ENCODE measurements at regions not wholly inside any gene's neighbourhood (a gene's known extent, or its start where the extent isn't known, plus 50 kb on each side); places are given as distances from the start of the nearest gene placed in this dataset.

DNA sequence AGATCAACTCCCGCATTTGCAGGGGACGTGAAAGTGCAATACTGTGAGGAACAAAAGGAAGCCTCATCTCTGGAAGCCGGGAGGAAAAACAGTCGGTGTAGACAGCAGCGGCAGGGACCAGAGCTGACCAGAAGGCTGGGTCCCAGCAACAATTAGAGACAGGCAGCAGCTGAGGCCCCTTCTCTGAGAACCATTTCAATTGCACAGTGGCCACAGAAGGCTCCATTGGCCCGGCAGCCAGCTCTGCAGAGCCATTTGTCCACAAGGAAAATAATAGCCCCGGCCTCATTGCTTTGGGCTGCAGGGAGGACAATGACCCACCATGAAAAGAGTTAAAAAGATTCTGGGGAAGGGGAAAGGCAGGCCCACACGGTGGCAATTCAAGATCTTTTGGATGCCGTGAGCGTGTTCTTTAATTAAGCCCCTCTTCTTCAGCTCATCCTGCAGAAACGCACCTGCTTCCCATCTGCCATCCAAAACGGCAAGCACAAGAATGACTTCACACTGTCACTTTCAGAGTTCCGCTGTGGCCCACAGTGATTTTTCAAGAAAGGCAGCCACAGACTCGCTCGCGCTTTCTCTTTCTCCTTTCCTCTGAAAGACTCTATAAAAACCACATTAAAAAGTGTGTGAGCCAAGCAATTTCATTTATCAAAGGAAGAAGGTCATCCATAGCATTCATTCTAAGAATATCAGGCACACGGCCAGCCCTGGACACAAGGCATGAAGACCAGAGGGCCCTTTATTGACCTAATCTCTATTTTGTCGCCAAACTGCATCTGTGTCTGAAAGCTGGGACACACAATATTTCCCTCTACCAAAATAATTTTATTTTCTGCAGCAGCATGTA, 293.6 kb downstream of the SOX11 start:
- Histone ChIP-seq H3K36me3 (ENCODE audit: insufficient read depth, low read length) (no peaks in the 10 kb centered on the region), H4K20me1 (ENCODE audit: insufficient read depth, low read length) (no peaks in the 10 kb centered on the region), H3K4me2 (ENCODE audit: insufficient read depth, low read length) (no peak overlapping the region), H3K9me3 (ENCODE audit: insufficient read depth, low read length, severe bottlenecking) (no peaks in the 10 kb centered on the region), H3K79me2 (ENCODE audit: insufficient read depth, low read length) (no peaks in the 10 kb centered on the region), H2AFZ (ENCODE audit: low read depth, low read length) (no peak overlapping the region), H3K9ac (ENCODE audit: low read depth, low read length) (no peak overlapping the region), H3K4me3 (ENCODE audit: low read depth in 1 of 2, low read length in 2 of 2) (no peak overlapping the region), H3K27ac (ENCODE audit: low read length) (no peak overlapping the region), H3K4me1 (ENCODE audit: insufficient read depth, low read length) (no peaks in the 10 kb centered on the region), H3K27me3 (ENCODE audit: insufficient read depth, low read length, poor library complexity) (no peaks in the 10 kb centered on the region)
- ATAC-seq (ENCODE audit: insufficient read depth, low read depth) (no peak), DNase-seq (no peak)
- TF ChIP-seq, protein P1, sequence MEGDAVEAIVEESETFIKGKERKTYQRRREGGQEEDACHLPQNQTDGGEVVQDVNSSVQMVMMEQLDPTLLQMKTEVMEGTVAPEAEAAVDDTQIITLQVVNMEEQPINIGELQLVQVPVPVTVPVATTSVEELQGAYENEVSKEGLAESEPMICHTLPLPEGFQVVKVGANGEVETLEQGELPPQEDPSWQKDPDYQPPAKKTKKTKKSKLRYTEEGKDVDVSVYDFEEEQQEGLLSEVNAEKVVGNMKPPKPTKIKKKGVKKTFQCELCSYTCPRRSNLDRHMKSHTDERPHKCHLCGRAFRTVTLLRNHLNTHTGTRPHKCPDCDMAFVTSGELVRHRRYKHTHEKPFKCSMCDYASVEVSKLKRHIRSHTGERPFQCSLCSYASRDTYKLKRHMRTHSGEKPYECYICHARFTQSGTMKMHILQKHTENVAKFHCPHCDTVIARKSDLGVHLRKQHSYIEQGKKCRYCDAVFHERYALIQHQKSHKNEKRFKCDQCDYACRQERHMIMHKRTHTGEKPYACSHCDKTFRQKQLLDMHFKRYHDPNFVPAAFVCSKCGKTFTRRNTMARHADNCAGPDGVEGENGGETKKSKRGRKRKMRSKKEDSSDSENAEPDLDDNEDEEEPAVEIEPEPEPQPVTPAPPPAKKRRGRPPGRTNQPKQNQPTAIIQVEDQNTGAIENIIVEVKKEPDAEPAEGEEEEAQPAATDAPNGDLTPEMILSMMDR (IDR thresholded peaks at IDR 0.05; ENCODE audit: borderline replicate concordance, extremely low read depth, low read length, poor library complexity, severe bottlenecking) = no peak
- TF ChIP-seq EZH2 (IDR thresholded peaks at IDR 0.05; ENCODE audit: borderline replicate concordance, low read depth, low read length, severe bottlenecking) = no peak

DNA sequence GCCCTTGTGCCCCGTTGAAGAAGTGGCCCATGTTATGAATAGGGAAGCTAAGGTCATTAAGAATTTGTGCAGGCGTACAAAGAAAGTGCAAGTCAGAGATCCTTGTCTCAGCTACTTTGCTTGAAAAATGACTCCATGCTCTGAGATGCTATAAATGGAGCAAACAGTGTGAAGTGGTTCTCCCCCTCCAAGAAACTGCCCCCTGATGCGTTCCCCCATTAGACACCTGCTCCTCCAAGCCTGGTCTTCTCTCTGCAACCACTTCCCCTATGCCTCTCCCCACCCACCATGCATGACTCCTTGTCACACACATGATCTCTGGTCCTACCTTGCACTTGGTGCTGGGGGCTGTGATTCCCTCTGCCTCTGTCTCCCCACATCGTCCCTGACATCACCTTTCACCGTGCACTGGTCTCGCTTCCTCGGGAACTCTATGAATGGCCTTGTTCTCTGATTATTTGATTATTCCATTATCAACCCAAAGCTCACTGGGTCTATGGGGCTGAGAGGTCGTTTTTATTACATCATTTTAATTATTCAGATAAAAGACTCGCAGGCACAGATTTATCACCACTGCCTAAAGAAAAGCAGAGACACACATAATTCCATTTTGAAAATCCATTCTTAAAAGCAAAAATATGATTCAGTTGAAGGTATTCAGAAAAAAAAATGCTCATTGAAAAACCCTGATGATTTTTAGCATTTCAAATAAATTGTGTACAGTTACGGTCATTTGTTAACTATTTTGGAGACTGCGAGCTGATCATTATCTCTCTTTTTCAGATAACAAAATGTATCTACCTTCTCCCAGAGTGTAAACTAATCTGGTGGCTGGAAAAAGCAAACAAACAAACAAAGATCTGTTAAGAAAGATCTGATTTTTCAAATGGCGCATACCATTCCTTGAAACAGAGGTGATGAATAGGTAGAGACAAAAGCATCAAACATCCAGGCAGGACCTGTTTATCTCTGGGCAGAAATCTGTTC, 294.9 kb downstream of the SOX11 start:
- H3K9ac ChIP-seq (ENCODE audit: low read depth, low read length) = no peak overlapping the region
- ATAC-seq (ENCODE audit: insufficient read depth, low read depth) (0 out of 3 replicates have a peak, but pooled peaks have one; percentile 39), DNase-seq (peak; percentile 5)
- no peak overlapping the region for H2AFZ ChIP-seq (ENCODE audit: low read depth, low read length)
- no peaks in the 10 kb centered on the region for H3K4me1 ChIP-seq (ENCODE audit: insufficient read depth, low read length)
- H4K20me1 ChIP-seq (ENCODE audit: insufficient read depth, low read length) = no peaks in the 10 kb centered on the region
- no peaks in the 10 kb centered on the region for H3K9me3 ChIP-seq (ENCODE audit: insufficient read depth, low read length, severe bottlenecking)
- no peak overlapping the region for H3K4me2 ChIP-seq (ENCODE audit: insufficient read depth, low read length)
- no peaks in the 10 kb centered on the region for H3K79me2 ChIP-seq (ENCODE audit: insufficient read depth, low read length)
- no peaks in the 10 kb centered on the region for H3K27me3 ChIP-seq (ENCODE audit: insufficient read depth, low read length, poor library complexity)
- H3K27ac ChIP-seq (ENCODE audit: low read length) = no peak overlapping the region
- no peak overlapping the region for H3K4me3 ChIP-seq (ENCODE audit: low read depth in 1 of 2, low read length in 2 of 2)
- no peak for TF ChIP-seq EZH2 (IDR thresholded peaks at IDR 0.05; ENCODE audit: borderline replicate concordance, low read depth, low read length, severe bottlenecking)
- TF ChIP-seq, protein P1 (IDR thresholded peaks at IDR 0.05; ENCODE audit: borderline replicate concordance, extremely low read depth, low read length, poor library complexity, severe bottlenecking) = no peak
- H3K36me3 ChIP-seq (ENCODE audit: insufficient read depth, low read length) = no peaks in the 10 kb centered on the region

DNA sequence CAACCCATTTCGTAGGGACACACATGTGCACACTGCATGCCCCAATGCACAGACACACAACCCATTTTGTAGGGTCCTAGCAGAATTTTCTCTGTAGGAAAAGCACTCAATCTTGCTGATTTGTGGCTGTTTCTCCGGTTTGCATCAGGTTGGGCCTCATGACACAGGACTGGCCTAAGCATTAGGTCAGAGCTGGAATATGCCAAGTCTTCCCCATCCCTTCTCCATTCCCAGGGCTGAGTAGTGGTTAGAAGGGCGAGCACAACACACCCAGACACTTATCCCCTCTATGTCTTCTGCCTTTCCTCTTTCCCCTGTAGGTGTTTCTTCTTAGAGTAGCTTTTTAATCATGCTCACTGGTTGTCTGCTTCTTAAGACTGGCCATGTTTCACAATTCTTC, 295.9 kb downstream of the SOX11 start:
- no peak for DNase-seq
- Histone ChIP-seq H3K4me1 (ENCODE audit: insufficient read depth, low read length) (no peaks in the 10 kb centered on the region), H3K4me3 (ENCODE audit: low read depth in 1 of 2, low read length in 2 of 2) (no peak overlapping the region), H3K27ac (ENCODE audit: low read length) (no peak overlapping the region), H3K4me2 (ENCODE audit: insufficient read depth, low read length) (no peak overlapping the region), H3K79me2 (ENCODE audit: insufficient read depth, low read length) (no peaks in the 10 kb centered on the region), H3K36me3 (ENCODE audit: insufficient read depth, low read length) (no peaks in the 10 kb centered on the region), H3K27me3 (ENCODE audit: insufficient read depth, low read length, poor library complexity) (no peaks in the 10 kb centered on the region), H4K20me1 (ENCODE audit: insufficient read depth, low read length) (no peaks in the 10 kb centered on the region), H3K9me3 (ENCODE audit: insufficient read depth, low read length, severe bottlenecking) (no peaks in the 10 kb centered on the region), H2AFZ (ENCODE audit: low read depth, low read length) (no peak overlapping the region), H3K9ac (ENCODE audit: low read depth, low read length) (no peak overlapping the region)
- no peak for TF ChIP-seq EZH2 (IDR thresholded peaks at IDR 0.05; ENCODE audit: borderline replicate concordance, low read depth, low read length, severe bottlenecking)
- TF ChIP-seq, protein P1 (IDR thresholded peaks at IDR 0.05; ENCODE audit: borderline replicate concordance, extremely low read depth, low read length, poor library complexity, severe bottlenecking) = no peak
- no peak for ATAC-seq (ENCODE audit: insufficient read depth, low read depth)
